Neural cell (in vitro differentiated cells): ENCODE measurements at regions not wholly inside any gene's neighbourhood (a gene's known extent, or its start where the extent isn't known, plus 50 kb on each side); places are given as distances from the start of the nearest gene placed in this dataset.

Experiments
- H2AFZ ChIP-seq: fragments of 200-600, 300-800 bp; sonication (generic), shearing (Covaris generic); 2 replicates; pipeline ENCODE4 v1.6.0; 2014; ENCODE audit warnings: low read depth, mild to moderate bottlenecking, antibody characterized with exemption, low read length, moderate library complexity
- H3F3A ChIP-seq: fragments of 200-600 bp; shearing (Covaris generic); 2 replicates; pipeline ENCODE4 v1.6.1; 2016; ENCODE audit warnings: mild to moderate bottlenecking, moderate library complexity, mixed read lengths, antibody characterized with exemption, low read length; ENCODE audit not compliant: insufficient read depth, poor library complexity, severe bottlenecking
- H3K27ac ChIP-seq: fragments of 200-600, 300-800 bp; sonication (generic), shearing (Covaris generic); 2 replicates; pipeline ENCODE4 v1.5.1; 2014; ENCODE audit warnings: mild to moderate bottlenecking, low read length, moderate library complexity
- H3K27me3 ChIP-seq: fragments of 300-800, 200-600 bp; sonication (generic), shearing (Covaris generic); 2 replicates; pipeline ENCODE4 v1.6.0; 2014; ENCODE audit warnings: mild to moderate bottlenecking, low read depth, low read length, moderate library complexity; ENCODE audit not compliant: insufficient read depth
- H3K36me3 ChIP-seq: fragments of 300-800, 200-600 bp; sonication (generic), shearing (Covaris generic); 2 replicates; pipeline ENCODE4 v1.5.1; 2014; ENCODE audit warnings: mild to moderate bottlenecking, antibody characterized with exemption, low read length, moderate library complexity; ENCODE audit not compliant: insufficient read depth
- H3K4me2 ChIP-seq: fragments of 300-800, 200-600 bp; sonication (generic), shearing (Covaris generic); 2 replicates; pipeline ENCODE4 v1.6.0; 2014; ENCODE audit warnings: mild to moderate bottlenecking, low read length
- H3K4me3 ChIP-seq: fragments of 300-800, 200-600 bp; sonication (generic), shearing (Covaris generic); 2 replicates; pipeline ENCODE4 v1.5.1; 2014; ENCODE audit warnings: mild to moderate bottlenecking, low read length, moderate library complexity
- H3K79me2 ChIP-seq: fragments of 200-600 bp; shearing (Covaris generic); replicated peaks from 2 replicates; pipeline ENCODE4 v1.6.0; 2014; ENCODE audit warnings: mild to moderate bottlenecking, low read length, moderate library complexity; ENCODE audit not compliant: insufficient read depth
- H3K9ac ChIP-seq: fragments of 300-800, 200-600 bp; sonication (generic), shearing (Covaris generic); 2 replicates; pipeline ENCODE4 v1.6.1; 2016; ENCODE audit warnings: mild to moderate bottlenecking, low read length, mixed read lengths
- H3K9me2 ChIP-seq: fragments of 200-600 bp; shearing (Covaris generic); 2 replicates; pipeline ENCODE4 v1.6.1; 2016; ENCODE audit warnings: mild to moderate bottlenecking, low read length, mixed read lengths; ENCODE audit not compliant: insufficient read depth
- H3K9me3 ChIP-seq: fragments of 200-600, 300-800 bp; sonication (generic), shearing (Covaris generic); 2 replicates; pipeline ENCODE4 v1.6.1; 2016; ENCODE audit warnings: mild to moderate bottlenecking, mixed run types, low read length, moderate library complexity, mixed read lengths
- H4K20me1 ChIP-seq: fragments of 200-600 bp; shearing (Covaris generic); 2 replicates; pipeline ENCODE4 v1.6.1; 2016; ENCODE audit warnings: mild to moderate bottlenecking, mixed run types; ENCODE audit not compliant: insufficient read depth
- EP300 ChIP-seq: fragments of 450-650 bp; conservative IDR thresholded peaks from 2 replicates; pipeline ENCODE4 v1.6.1; 2014; ENCODE audit warnings: antibody characterized with exemption, mild to moderate bottlenecking, moderate library complexity; ENCODE audit not compliant: poor library complexity, severe bottlenecking
- EZH2 ChIP-seq: fragments of 200-600, 300-800 bp; shearing (Covaris generic), sonication (generic); IDR thresholded peaks from 2 replicates; pipeline ENCODE4 v1.6.1; 2014; ENCODE audit warnings: antibody characterized with exemption, low read length, borderline replicate concordance, mild to moderate bottlenecking; ENCODE audit not compliant: insufficient read depth, poor library complexity, severe bottlenecking
- MXI1 ChIP-seq: fragments of 450-650 bp; conservative IDR thresholded peaks from 2 replicates; pipeline ENCODE4 v1.6.1; 2014; ENCODE audit warnings: antibody characterized with exemption, mild to moderate bottlenecking; ENCODE audit not compliant: poor library complexity, severe bottlenecking
- POLR2AphosphoS5 ChIP-seq: IDR thresholded peaks from 2 replicates; pipeline ENCODE4 v1.6.1; 2012
- RAD21 ChIP-seq: fragments of 450-650 bp; conservative IDR thresholded peaks from 2 replicates; pipeline ENCODE4 v1.6.1; 2014; ENCODE audit warnings: antibody characterized with exemption, mild to moderate bottlenecking, moderate library complexity
- SMC3 ChIP-seq: fragments of 450-650 bp; conservative IDR thresholded peaks from 2 replicates; pipeline ENCODE4 v1.6.1; 2014; ENCODE audit warnings: antibody characterized with exemption, mild to moderate bottlenecking, moderate library complexity; ENCODE audit not compliant: poor library complexity
- TAF1 ChIP-seq: IDR thresholded peaks from 2 replicates; pipeline ENCODE4 v1.6.1; 2012; ENCODE audit warnings: low read depth
- TF ChIP-seq, protein P1 (sequence below): fragments of 450-650 bp; IDR thresholded peaks from 2 replicates; pipeline ENCODE4 v1.5.1; 2014; ENCODE audit warnings: antibody characterized with exemption, mild to moderate bottlenecking, moderate library complexity; ENCODE audit not compliant: poor library complexity, severe bottlenecking
- TF ChIP-seq, protein P2 (sequence below): IDR thresholded peaks from 2 replicates; pipeline ENCODE4 v1.6.1; 2012; ENCODE audit warnings: borderline replicate concordance

DNA sequence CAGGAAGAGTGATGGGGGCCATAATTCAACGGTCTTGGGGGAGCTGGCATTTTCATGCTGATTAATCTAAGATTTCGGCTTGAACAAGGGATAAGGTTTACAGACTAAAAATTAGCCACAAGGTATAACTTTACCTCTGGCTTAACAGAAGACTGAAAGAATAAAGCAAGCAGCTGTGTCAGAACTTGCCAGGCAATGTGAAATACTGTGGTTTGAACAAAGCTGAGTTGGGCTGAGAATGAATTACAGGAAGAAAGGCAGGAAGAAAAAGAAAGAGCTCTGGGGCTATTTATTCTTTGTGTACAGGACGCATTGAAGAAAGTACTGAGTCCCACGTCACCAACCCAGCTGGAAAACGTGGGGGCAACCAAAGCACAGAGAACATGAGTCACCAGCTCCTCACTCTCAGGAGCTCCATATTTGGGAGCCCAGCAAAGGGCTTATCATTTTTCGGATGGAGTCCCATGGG is 121.5 kb upstream of the NEDD9 start:
- Histone ChIP-seq H3K79me2 (no peaks in the 10 kb centered on the region), H3K9me2 (no peaks in the 10 kb centered on the region), H3K36me3 (no peaks in the 10 kb centered on the region), H3K9ac (no peak overlapping the region), H3F3A (no peaks in the 10 kb centered on the region), H3K9me3 (no peaks in the 10 kb centered on the region), H4K20me1 (no peaks in the 10 kb centered on the region), H3K4me2 (no peak overlapping the region), H3K27me3 (no peaks in the 10 kb centered on the region), H3K4me3 (no peak overlapping the region), H2AFZ (no peak overlapping the region), H3K27ac (no peak overlapping the region)
- TF ChIP-seq SMC3 = no peak

DNA sequence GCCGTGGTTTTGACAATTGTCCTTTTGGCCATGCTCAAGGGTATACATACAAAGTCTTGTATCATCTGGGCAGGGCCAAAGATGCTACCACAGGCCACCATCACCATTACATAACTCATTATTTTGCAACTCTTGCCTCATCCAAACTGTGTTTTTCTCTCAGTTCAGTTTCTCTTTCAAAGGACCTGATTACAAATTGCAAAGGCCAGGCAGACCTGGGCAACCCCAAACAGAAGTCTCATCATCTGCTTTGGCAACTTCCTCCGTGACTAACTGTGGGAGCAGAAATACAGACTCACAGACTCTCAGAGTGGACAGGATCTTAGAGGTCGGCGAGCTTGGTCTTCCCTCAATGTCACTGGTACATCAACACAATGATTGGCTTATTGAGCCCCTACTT is 117.8 kb upstream of the NEDD9 start:
- Histone ChIP-seq H3K27me3 (no peaks in the 10 kb centered on the region), H3K9me3 (no peaks in the 10 kb centered on the region), H3K27ac (no peak overlapping the region), H3K4me3 (no peak overlapping the region), H3K4me2 (no peak overlapping the region), H4K20me1 (no peaks in the 10 kb centered on the region), H3K36me3 (no peaks in the 10 kb centered on the region), H2AFZ (no peak overlapping the region), H3K79me2 (no peaks in the 10 kb centered on the region), H3F3A (no peaks in the 10 kb centered on the region), H3K9me2 (no peaks in the 10 kb centered on the region), H3K9ac (no peak overlapping the region)
- TF ChIP-seq, protein P1, sequence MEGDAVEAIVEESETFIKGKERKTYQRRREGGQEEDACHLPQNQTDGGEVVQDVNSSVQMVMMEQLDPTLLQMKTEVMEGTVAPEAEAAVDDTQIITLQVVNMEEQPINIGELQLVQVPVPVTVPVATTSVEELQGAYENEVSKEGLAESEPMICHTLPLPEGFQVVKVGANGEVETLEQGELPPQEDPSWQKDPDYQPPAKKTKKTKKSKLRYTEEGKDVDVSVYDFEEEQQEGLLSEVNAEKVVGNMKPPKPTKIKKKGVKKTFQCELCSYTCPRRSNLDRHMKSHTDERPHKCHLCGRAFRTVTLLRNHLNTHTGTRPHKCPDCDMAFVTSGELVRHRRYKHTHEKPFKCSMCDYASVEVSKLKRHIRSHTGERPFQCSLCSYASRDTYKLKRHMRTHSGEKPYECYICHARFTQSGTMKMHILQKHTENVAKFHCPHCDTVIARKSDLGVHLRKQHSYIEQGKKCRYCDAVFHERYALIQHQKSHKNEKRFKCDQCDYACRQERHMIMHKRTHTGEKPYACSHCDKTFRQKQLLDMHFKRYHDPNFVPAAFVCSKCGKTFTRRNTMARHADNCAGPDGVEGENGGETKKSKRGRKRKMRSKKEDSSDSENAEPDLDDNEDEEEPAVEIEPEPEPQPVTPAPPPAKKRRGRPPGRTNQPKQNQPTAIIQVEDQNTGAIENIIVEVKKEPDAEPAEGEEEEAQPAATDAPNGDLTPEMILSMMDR = no peak
- TF ChIP-seq RAD21 (no peak), TAF1 (no peak), EZH2 (no peak), MXI1 (no peak), EP300 (no peak), SMC3 (no peak), POLR2AphosphoS5 (no peak)
- TF ChIP-seq, protein P2, sequence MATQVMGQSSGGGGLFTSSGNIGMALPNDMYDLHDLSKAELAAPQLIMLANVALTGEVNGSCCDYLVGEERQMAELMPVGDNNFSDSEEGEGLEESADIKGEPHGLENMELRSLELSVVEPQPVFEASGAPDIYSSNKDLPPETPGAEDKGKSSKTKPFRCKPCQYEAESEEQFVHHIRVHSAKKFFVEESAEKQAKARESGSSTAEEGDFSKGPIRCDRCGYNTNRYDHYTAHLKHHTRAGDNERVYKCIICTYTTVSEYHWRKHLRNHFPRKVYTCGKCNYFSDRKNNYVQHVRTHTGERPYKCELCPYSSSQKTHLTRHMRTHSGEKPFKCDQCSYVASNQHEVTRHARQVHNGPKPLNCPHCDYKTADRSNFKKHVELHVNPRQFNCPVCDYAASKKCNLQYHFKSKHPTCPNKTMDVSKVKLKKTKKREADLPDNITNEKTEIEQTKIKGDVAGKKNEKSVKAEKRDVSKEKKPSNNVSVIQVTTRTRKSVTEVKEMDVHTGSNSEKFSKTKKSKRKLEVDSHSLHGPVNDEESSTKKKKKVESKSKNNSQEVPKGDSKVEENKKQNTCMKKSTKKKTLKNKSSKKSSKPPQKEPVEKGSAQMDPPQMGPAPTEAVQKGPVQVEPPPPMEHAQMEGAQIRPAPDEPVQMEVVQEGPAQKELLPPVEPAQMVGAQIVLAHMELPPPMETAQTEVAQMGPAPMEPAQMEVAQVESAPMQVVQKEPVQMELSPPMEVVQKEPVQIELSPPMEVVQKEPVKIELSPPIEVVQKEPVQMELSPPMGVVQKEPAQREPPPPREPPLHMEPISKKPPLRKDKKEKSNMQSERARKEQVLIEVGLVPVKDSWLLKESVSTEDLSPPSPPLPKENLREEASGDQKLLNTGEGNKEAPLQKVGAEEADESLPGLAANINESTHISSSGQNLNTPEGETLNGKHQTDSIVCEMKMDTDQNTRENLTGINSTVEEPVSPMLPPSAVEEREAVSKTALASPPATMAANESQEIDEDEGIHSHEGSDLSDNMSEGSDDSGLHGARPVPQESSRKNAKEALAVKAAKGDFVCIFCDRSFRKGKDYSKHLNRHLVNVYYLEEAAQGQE = no peak

DNA sequence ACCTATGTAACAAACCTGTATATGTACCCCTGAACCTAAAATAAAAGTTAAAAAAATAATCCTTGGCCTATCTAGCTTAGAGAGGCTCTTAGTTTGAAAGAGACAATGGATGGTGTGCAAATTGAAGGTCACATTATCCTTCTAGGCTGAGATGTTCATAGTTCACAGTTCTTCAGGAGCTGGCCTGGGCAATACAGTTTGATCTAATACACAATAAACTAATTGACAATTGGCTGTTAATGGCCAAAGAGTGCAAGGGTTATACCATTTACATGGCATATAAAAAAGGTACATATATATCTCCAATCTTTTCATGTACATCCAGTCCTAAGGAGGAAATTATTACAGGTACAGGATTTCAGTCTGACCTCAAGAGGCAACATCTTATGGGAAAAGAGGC is 117.4 kb upstream of the NEDD9 start:
- Histone ChIP-seq H4K20me1 (no peaks in the 10 kb centered on the region), H3K9me3 (no peaks in the 10 kb centered on the region), H3K4me2 (no peak overlapping the region), H3K9me2 (no peaks in the 10 kb centered on the region), H3F3A (no peaks in the 10 kb centered on the region), H2AFZ (no peak overlapping the region), H3K9ac (no peak overlapping the region), H3K27me3 (no peaks in the 10 kb centered on the region), H3K27ac (no peak overlapping the region), H3K36me3 (no peaks in the 10 kb centered on the region), H3K4me3 (no peak overlapping the region), H3K79me2 (no peaks in the 10 kb centered on the region)
- no peak for TF ChIP-seq EZH2
- TF ChIP-seq MXI1 = no peak
- TF ChIP-seq EP300 = no peak
- TF ChIP-seq SMC3 = no peak
- no peak for TF ChIP-seq POLR2AphosphoS5
- TF ChIP-seq, protein P2 = no peak
- TF ChIP-seq, protein P1 = no peak
- no peak for TF ChIP-seq RAD21
- no peak for TF ChIP-seq TAF1
